IMR-90 (cell line): ENCODE measurements at regions not wholly inside any gene's neighbourhood (a gene's known extent, or its start where the extent isn't known, plus 50 kb on each side); places are given as distances from the start of the nearest gene placed in this dataset.

Source experiments
- ATAC-seq: fragments of 200-7000 bp; cut with Tn5 transposase; 2 replicates; pipeline ENCODE4 v1.9.1; 2020; ENCODE audit warnings: low read depth, mild to moderate bottlenecking, moderate library complexity
- BruUV-seq: library from RNA; stranded (reverse); fragments of 400-500 nt; replicated peaks from 2 replicates; lab custom pipeline; 2021; lab: Mats Ljungman, UMichigan
- CTCF ChIA-PET: fragments of 300-600 bp; formaldehyde crosslinking; extraction: SDS; loops from one replicate; lab custom pipeline; 2021; ENCODE audit warnings: antibody characterized with exemption; lab: Yijun Ruan, JAX
- POLR2A ChIA-PET: fragments of 300-600 bp; sonication (Branson Sonifier 250); formaldehyde crosslinking; loops from one replicate; lab custom pipeline; 2022; ENCODE audit warnings: antibody characterized with exemption; ENCODE audit not compliant: unreplicated experiment; lab: Charles Lee
- DNase-seq: peaks from one replicate; pipeline ENCODE4 v3.0.0; 2013
- H2AFZ ChIP-seq: replicated peaks from 2 replicates; pipeline ENCODE3; 2013; ENCODE audit warnings: low read length, mild to moderate bottlenecking; ENCODE audit not compliant: poor library complexity
- H2AK5ac ChIP-seq: 2 replicates; pipeline ENCODE4 v1.6.1; 2013; ENCODE audit warnings: low read depth, low read length, inconsistent platforms
- H2AK9ac ChIP-seq: replicated peaks from 2 replicates; pipeline ENCODE3; 2013; ENCODE audit warnings: mild to moderate bottlenecking, low read depth, low read length, moderate library complexity; ENCODE audit not compliant: poor library complexity
- H2BK120ac ChIP-seq: 2 replicates; pipeline ENCODE4 v1.6.1; 2013; ENCODE audit warnings: low read depth, low read length, inconsistent platforms
- H2BK15ac ChIP-seq: 3 replicates; pipeline ENCODE4 v1.6.1; 2013; ENCODE audit warnings: low read depth, low read length, inconsistent platforms
- H2BK20ac ChIP-seq: 2 replicates; pipeline ENCODE4 v1.6.1; 2013; ENCODE audit warnings: low read depth, mild to moderate bottlenecking, inconsistent platforms, low read length, moderate library complexity
- H2BK5ac ChIP-seq: 2 replicates; pipeline ENCODE4 v1.6.1; 2013; ENCODE audit warnings: mild to moderate bottlenecking, low read depth, low read length, inconsistent platforms; ENCODE audit not compliant: poor library complexity, severe bottlenecking
- H3K14ac ChIP-seq: replicated peaks from 2 replicates; pipeline ENCODE4 v1.6.1; 2013; ENCODE audit warnings: low read depth, low read length, inconsistent platforms
- H3K18ac ChIP-seq: 2 replicates; pipeline ENCODE4 v1.6.1; 2013; ENCODE audit warnings: low read depth, low read length, control low read depth
- H3K23ac ChIP-seq: 2 replicates; pipeline ENCODE4 v1.6.1; 2013; ENCODE audit warnings: low read depth, low read length, inconsistent platforms
- H3K27ac ChIP-seq: 2 replicates; pipeline ENCODE4 v1.5.1; 2013; ENCODE audit warnings: mild to moderate bottlenecking, control low read depth, low read length; ENCODE audit not compliant: insufficient read depth
- H3K27me3 ChIP-seq: 2 replicates; pipeline ENCODE4 v1.6.1; 2013; ENCODE audit warnings: low read length; ENCODE audit not compliant: control insufficient read depth, insufficient read depth
- H3K36me3 ChIP-seq: 2 replicates; pipeline ENCODE4 v1.6.1; 2013; ENCODE audit warnings: low read length, mixed read lengths; ENCODE audit not compliant: control insufficient read depth, insufficient read depth
- H3K4ac ChIP-seq: 2 replicates; pipeline ENCODE4 v1.6.1; 2013; ENCODE audit warnings: low read depth, low read length, inconsistent platforms
- H3K4me1 ChIP-seq: 2 replicates; pipeline ENCODE4 v1.6.1; 2013; ENCODE audit warnings: low read length, mixed read lengths; ENCODE audit not compliant: control insufficient read depth, insufficient read depth
- H3K4me2 ChIP-seq: 2 replicates; pipeline ENCODE4 v1.6.1; 2013; ENCODE audit warnings: low read depth, mild to moderate bottlenecking, control low read depth, low read length, moderate library complexity
- H3K4me3 ChIP-seq: 2 replicates; pipeline ENCODE4 v1.5.1; 2013; ENCODE audit warnings: low read depth, mild to moderate bottlenecking, control low read depth, low read length, moderate library complexity; ENCODE audit not compliant: insufficient read depth
- H3K56ac ChIP-seq: 2 replicates; pipeline ENCODE4 v1.6.1; 2013; ENCODE audit warnings: low read length, inconsistent platforms; ENCODE audit not compliant: insufficient read depth; ENCODE audit errors: extremely low read depth
- H3K79me1 ChIP-seq, 2 experiments: 2 replicates each; pipeline ENCODE4 v1.6.1; 2013; ENCODE audit warnings: low read length in 2 of 2, inconsistent platforms in 1 of 2, low read depth in 1 of 2
- H3K9ac ChIP-seq: 2 replicates; pipeline ENCODE4 v1.6.1; 2013; ENCODE audit warnings: low read depth, low read length, control low read depth
- H3K9me1 ChIP-seq: 2 replicates; pipeline ENCODE4 v1.6.1; 2013; ENCODE audit warnings: low read length, inconsistent platforms; ENCODE audit not compliant: insufficient read depth
- H3K9me3 ChIP-seq: 2 replicates; pipeline ENCODE4 v1.6.1; 2013; ENCODE audit warnings: low read length; ENCODE audit not compliant: control insufficient read depth, insufficient read depth
- H4K20me1 ChIP-seq: 2 replicates; pipeline ENCODE4 v1.6.1; 2013; ENCODE audit warnings: low read length, inconsistent platforms; ENCODE audit not compliant: insufficient read depth
- H4K5ac ChIP-seq: 2 replicates; pipeline ENCODE4 v1.6.1; 2013; ENCODE audit warnings: mild to moderate bottlenecking, low read depth, low read length, control low read depth
- H4K8ac ChIP-seq, 2 experiments: 2 replicates each; pipeline ENCODE4 v1.6.1; 2013; ENCODE audit warnings: low read depth in 2 of 2, low read length in 2 of 2, control low read depth in 1 of 2, inconsistent platforms in 1 of 2
- H4K91ac ChIP-seq: 2 replicates; pipeline ENCODE4 v1.6.1; 2013; ENCODE audit warnings: low read depth, low read length, inconsistent platforms; ENCODE audit not compliant: insufficient read depth
- CEBPB ChIP-seq: IDR thresholded peaks from 2 replicates; pipeline ENCODE4 v1.6.1; 2012; ENCODE audit warnings: low read depth, low read length, improper control_type of control experiment
- CTCF ChIP-seq: conservative IDR thresholded peaks from 2 replicates; pipeline ENCODE4 v1.5.1; 2012; ENCODE audit warnings: mild to moderate bottlenecking, low read depth, low read length, improper control_type of control experiment
- ELK1 ChIP-seq: fragments of 150-350 bp; IDR thresholded peaks from 2 replicates; pipeline ENCODE4 v1.6.1; 2016; ENCODE audit warnings: low read depth, mild to moderate bottlenecking, low read length, moderate library complexity, borderline replicate concordance
- MAZ ChIP-seq: IDR thresholded peaks from 2 replicates; pipeline ENCODE4 v1.6.1; 2012; ENCODE audit warnings: low read depth, mild to moderate bottlenecking, low read length, improper control_type of control experiment, moderate library complexity, borderline replicate concordance
- MXI1 ChIP-seq: IDR thresholded peaks from 2 replicates; pipeline ENCODE4 v1.6.1; 2012; ENCODE audit warnings: low read depth, mild to moderate bottlenecking, low read length, moderate library complexity, borderline replicate concordance
- NFE2L2 ChIP-seq: fragments of 150-350 bp; IDR thresholded peaks from 2 replicates; pipeline ENCODE4 v1.6.1; 2016; ENCODE audit warnings: low read depth, mild to moderate bottlenecking, low read length
- RAD21 ChIP-seq: IDR thresholded peaks from 2 replicates; pipeline ENCODE4 v1.6.1; 2012; ENCODE audit warnings: low read length, improper control_type of control experiment
- RCOR1 ChIP-seq: IDR thresholded peaks from 2 replicates; pipeline ENCODE4 v1.6.1; 2012; ENCODE audit warnings: mild to moderate bottlenecking, low read length, improper control_type of control experiment; ENCODE audit not compliant: insufficient replicate concordance
- SMC3 ChIP-seq: fragments of 150-350 bp; IDR thresholded peaks from 2 replicates; pipeline ENCODE4 v1.6.1; 2016; ENCODE audit warnings: low read depth, mild to moderate bottlenecking, antibody characterized with exemption, low read length, moderate library complexity
- USF2 ChIP-seq: fragments of 150-350 bp; IDR thresholded peaks from 2 replicates; pipeline ENCODE4 v1.6.1; 2017; ENCODE audit warnings: mild to moderate bottlenecking, antibody characterized with exemption, low read length, low read depth
- WGBS, 2 experiments: methylation state at CpG; one replicate each; pipeline versions ENCODE4 v1.1.5 to v1.1.7; 2013; ENCODE audit warnings: missing lambda C conversion rate in 2 of 2; ENCODE audit not compliant: insufficient read length in 1 of 2; ENCODE audit errors: extremely low coverage in 2 of 2; 5-methylcytosine and 5-hydroxymethylcytosine counted together
- dilution Hi-C: fragments of 300-500 bp; cut with HindIII; formaldehyde crosslinking; loops from one replicate; pipeline ENCODE4 v1.14.3; 2018; ENCODE audit warnings: low sequenced_read_pairs; ENCODE audit not compliant: unreplicated experiment
- in situ Hi-C: fragments of 300-500 bp; cut with MboI; formaldehyde crosslinking; loops from 3 replicates; pipeline ENCODE4 v1.14.3; 2019; ENCODE audit warnings: low sequenced_read_pairs, inconsistent platforms, mixed read lengths
- intact Hi-C: fragments of 100-400 bp; cut with micrococcal nuclease; formaldehyde crosslinking; loops from 2 replicates; pipeline ENCODE4 v1.10.0; 2022

GRCh38 chr11:71164186-71164585, 88.2 kb downstream of the SHANK2 start:
- Histone ChIP-seq H2BK120ac (no peak overlapping the region), H2BK5ac (no peak overlapping the region), H3K18ac (no peak overlapping the region), H3K23ac (no peak overlapping the region), H3K14ac (no peak overlapping the region), H3K27me3 (no peaks in the 10 kb centered on the region), H3K9ac (no peak overlapping the region), H3K27ac (no peak overlapping the region), H2BK15ac (no peak overlapping the region), H2AK9ac (no peak overlapping the region), H3K9me1 (no peaks in the 10 kb centered on the region; the same call in 1 of the 2 replicates), H3K4me2 (no peak overlapping the region), H3K4me3 (no peak overlapping the region), H3K56ac (no peak overlapping the region), H3K9me3 (no peaks in the 10 kb centered on the region; the same call in 1 of the 2 replicates), H2BK20ac (no peak overlapping the region), H4K91ac (no peak overlapping the region), H3K4me1 (no peaks in the 10 kb centered on the region), H2AK5ac (no peak overlapping the region), H4K5ac (no peak overlapping the region), H4K20me1 (no peaks in the 10 kb centered on the region; the same call in 1 of the 2 replicates), H3K4ac (no peak overlapping the region), H3K36me3 (no peaks in the 10 kb centered on the region), H3K79me1 (no peaks in the 10 kb centered on the region), H2AFZ (no peak overlapping the region), H4K8ac (no peak overlapping the region)
- POLR2A ChIA-PET = no interaction called here
- in situ Hi-C loops = no loop called here
- dilution Hi-C loops = no loop called here
- no peak for DNase-seq
- WGBS, 2 experiments = no CpG with 5 or more reads among the region's 4 CpGs
- BruUV-seq = no TSS peak
- TF ChIP-seq MXI1 = no peak
- TF ChIP-seq SMC3 = no peak
- TF ChIP-seq CTCF = no peak
- TF ChIP-seq NFE2L2 = no peak
- no peak for TF ChIP-seq RAD21
- no peak for TF ChIP-seq USF2
- no peak for TF ChIP-seq MAZ
- no peak for TF ChIP-seq CEBPB
- no peak for TF ChIP-seq RCOR1
- no peak for TF ChIP-seq ELK1
- no peak for ATAC-seq
- CTCF ChIA-PET = no interaction called here
- intact Hi-C loops = no loop called here
